ENCODE measurements at regions not wholly inside any gene's neighbourhood (a gene's known extent, or its start where the extent isn't known, plus 50 kb on each side); places are given as distances from the start of the nearest gene placed in this dataset.

DNA sequence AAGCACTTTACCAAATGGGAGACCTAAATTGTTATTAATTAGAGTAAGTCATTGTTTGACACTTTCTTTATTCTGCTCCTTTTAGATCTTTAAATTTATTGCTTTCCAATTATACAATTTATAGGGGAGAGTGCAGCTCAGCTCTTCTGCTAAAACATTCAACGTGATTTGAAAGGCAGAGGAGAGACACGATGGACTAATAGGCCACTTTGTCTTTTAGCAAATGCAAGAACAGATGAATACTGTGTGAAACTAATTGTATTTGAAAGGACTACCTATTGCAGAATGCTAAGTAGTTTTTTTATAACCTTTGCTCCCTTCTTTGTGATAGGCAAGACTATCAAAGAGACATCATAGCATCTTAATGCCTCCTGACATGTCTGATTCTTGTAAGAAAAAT lies 320.4 kb upstream of the KLF3 start:
- H3K36me3 ChIP-seq, result no peaks in the 10 kb centered on the region
- TF ChIP-seq, protein P1, sequence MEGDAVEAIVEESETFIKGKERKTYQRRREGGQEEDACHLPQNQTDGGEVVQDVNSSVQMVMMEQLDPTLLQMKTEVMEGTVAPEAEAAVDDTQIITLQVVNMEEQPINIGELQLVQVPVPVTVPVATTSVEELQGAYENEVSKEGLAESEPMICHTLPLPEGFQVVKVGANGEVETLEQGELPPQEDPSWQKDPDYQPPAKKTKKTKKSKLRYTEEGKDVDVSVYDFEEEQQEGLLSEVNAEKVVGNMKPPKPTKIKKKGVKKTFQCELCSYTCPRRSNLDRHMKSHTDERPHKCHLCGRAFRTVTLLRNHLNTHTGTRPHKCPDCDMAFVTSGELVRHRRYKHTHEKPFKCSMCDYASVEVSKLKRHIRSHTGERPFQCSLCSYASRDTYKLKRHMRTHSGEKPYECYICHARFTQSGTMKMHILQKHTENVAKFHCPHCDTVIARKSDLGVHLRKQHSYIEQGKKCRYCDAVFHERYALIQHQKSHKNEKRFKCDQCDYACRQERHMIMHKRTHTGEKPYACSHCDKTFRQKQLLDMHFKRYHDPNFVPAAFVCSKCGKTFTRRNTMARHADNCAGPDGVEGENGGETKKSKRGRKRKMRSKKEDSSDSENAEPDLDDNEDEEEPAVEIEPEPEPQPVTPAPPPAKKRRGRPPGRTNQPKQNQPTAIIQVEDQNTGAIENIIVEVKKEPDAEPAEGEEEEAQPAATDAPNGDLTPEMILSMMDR (IDR thresholded peaks at IDR 0.05), result no peak
- no peaks in the 10 kb centered on the region for H3K27me3 ChIP-seq (ENCODE audit: low read depth)
- ATAC-seq, result no peak
- H3K4me3 ChIP-seq, result no peak overlapping the region
- H3K4me1 ChIP-seq, result no peaks in the 10 kb centered on the region
- H3K9me3 ChIP-seq, result peaks cover 11% of the 10 kb centered on the region
- no peak for DNase-seq
- no peak overlapping the region for H3K27ac ChIP-seq
- intact Hi-C loops (cut with DNase I), result no loop called here

DNA sequence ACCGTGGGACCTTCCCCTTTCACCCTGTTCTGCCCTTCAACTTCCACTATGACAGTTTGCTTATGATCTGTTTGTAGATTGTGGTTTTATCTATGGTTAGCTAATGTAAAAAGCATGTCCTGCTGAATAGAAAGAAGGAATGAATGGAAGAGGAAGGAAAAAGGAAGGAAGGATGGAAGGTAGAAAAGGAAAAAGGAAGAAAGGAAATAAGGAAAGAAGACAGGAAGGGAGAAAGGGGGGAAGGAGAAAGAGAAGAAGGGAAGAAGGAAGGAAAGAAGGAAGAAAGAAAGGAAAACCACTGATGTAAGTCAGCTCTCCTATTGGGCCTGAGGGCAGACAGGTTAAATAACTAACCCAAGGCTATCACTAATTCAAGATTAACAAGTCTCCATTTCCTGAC lies 319.1 kb upstream of the KLF3 start:
- no peak for DNase-seq
- intact Hi-C loops (cut with DNase I), result no loop called here
- ATAC-seq, result no peak
- Histone ChIP-seq H3K27ac (no peak overlapping the region), H3K36me3 (no peaks in the 10 kb centered on the region), H3K27me3 (ENCODE audit: low read depth) (no peaks in the 10 kb centered on the region), H3K9me3 (no peaks in the 10 kb centered on the region), H3K4me1 (no peaks in the 10 kb centered on the region), H3K4me3 (no peak overlapping the region)
- TF ChIP-seq, protein P1 (IDR thresholded peaks at IDR 0.05), result no peak

DNA sequence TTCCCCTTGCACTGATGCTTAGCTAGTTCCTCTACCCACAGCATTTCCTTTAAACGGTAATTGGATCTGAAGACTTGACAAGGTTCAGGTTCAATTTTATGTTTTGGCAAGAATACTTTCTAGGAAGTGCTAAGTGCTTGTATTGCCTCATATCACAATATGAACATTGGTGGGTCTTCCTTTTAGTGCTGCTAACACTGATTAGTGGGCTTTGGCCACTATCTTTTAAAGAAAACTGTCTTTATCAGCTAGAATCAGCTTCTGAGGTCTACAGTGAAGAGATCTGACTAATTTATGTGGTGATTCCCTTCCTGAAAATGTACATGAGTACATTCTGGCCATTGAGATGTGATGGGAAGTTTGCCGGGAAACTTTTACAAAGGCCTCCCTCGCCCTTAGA lies 316.7 kb upstream of the KLF3 start:
- no peak overlapping the region for H3K27ac ChIP-seq
- no peaks in the 10 kb centered on the region for H3K4me1 ChIP-seq
- no peaks in the 10 kb centered on the region for H3K27me3 ChIP-seq (ENCODE audit: low read depth)
- H3K9me3 ChIP-seq, result peaks cover 6% of the 10 kb centered on the region
- no peaks in the 10 kb centered on the region for H3K36me3 ChIP-seq
- intact Hi-C loops (cut with DNase I), result no loop called here
- TF ChIP-seq, protein P1 (IDR thresholded peaks at IDR 0.05), result no peak
- DNase-seq (no peak), ATAC-seq (no peak)
- H3K4me3 ChIP-seq, result no peak overlapping the region

DNA sequence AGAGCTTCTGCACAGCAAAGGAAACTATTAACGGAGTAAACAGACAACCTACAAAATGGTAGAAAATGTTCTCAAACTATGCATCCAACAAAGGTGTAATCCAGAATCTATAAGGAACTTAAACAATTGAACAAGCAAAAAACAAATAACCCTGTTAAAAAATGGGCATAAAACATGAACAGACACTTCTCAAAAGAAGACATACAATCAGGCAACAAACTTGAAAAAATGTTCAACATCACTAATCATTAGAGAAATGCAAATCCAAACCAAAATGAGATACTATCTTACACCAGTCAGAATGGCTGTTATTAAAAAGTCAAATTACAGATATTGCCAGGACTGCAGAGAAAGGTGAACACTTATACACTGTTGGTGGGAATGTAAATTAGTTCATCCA lies 309.6 kb upstream of the KLF3 start:
- DNase-seq (no peak), ATAC-seq (no peak)
- TF ChIP-seq, protein P1 (IDR thresholded peaks at IDR 0.05), result no peak
- intact Hi-C loops (cut with DNase I), result no loop called here
- H3K4me1 ChIP-seq, result no peaks in the 10 kb centered on the region
- no peak overlapping the region for H3K4me3 ChIP-seq
- H3K36me3 ChIP-seq, result no peaks in the 10 kb centered on the region
- no peaks in the 10 kb centered on the region for H3K27me3 ChIP-seq (ENCODE audit: low read depth)
- H3K27ac ChIP-seq, result no peak overlapping the region
- H3K9me3 ChIP-seq, result peaks cover 22% of the 10 kb centered on the region

DNA sequence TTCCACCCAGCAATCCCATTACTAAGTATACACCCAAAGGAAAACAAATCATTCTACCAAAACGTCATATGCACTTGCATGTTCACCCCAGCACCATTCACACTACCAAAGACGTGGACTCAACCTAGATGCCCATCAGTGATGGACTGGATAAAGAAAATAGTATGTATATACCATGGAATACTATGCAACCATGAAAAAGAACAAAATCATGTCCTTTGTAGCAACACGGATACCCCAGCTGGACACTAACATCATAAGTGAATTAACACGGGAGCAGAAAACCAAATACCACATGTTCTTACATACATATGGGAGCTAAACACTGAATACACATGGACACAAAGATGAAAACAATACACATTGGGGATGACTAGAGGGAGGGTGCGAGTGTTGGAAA lies 309.1 kb upstream of the KLF3 start:
- Histone ChIP-seq H3K9me3 (peaks cover 22% of the 10 kb centered on the region), H3K36me3 (no peaks in the 10 kb centered on the region), H3K4me3 (no peak overlapping the region), H3K27me3 (ENCODE audit: low read depth) (no peaks in the 10 kb centered on the region), H3K4me1 (no peaks in the 10 kb centered on the region), H3K27ac (no peak overlapping the region)
- TF ChIP-seq, protein P1 (IDR thresholded peaks at IDR 0.05), result no peak
- intact Hi-C loops (cut with DNase I), result no loop called here
- ATAC-seq, result no peak
- no peak for DNase-seq

DNA sequence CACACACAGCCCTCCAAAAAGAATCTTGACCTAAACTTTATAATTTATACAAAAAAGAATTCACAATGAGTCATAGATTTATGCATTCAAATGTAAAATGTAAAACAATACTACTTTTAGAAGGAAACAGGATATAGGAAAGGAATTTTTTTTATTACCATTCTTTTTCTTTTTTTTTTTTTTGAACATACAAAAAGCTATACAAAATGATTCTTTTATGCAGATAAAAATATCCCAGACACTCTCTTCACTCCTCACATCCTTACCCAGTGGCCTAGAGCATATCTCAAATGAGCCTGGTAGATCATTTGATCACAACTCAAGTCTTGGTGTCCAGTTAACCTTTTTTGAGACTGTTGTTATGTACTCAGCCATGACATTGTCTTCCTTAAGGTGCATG lies 307.3 kb upstream of the KLF3 start:
- DNase-seq (no peak), ATAC-seq (no peak)
- H3K27me3 ChIP-seq (ENCODE audit: low read depth), result no peaks in the 10 kb centered on the region
- no peaks in the 10 kb centered on the region for H3K36me3 ChIP-seq
- no peak overlapping the region for H3K27ac ChIP-seq
- TF ChIP-seq, protein P1 (IDR thresholded peaks at IDR 0.05), result no peak
- H3K4me1 ChIP-seq, result no peaks in the 10 kb centered on the region
- no peak overlapping the region for H3K4me3 ChIP-seq
- peaks cover 21% of the 10 kb centered on the region for H3K9me3 ChIP-seq
- intact Hi-C loops (cut with DNase I), result no loop called here

Data from lower lobe of right lung (tissue), 2 donors.